ENCODE measurements at regions not wholly inside any gene's neighbourhood (a gene's known extent, or its start where the extent isn't known, plus 50 kb on each side); places are given as distances from the start of the nearest gene placed in this dataset.

GRCh38 chr2:204251158-204251997 lies 293.9 kb upstream of the PARD3B start:
- H3K27me3 ChIP-seq (ENCODE audit: control insufficient read depth in 2 of 2, insufficient read depth in 1 of 2, low read length in 1 of 2), result no peaks in the 10 kb centered on the region
- peak in 8 of 9 donors; percentile 24 to 82 (median 52) for DNase-seq (ENCODE audit: low read depth in 6 of 9, low spot score in 9 of 9)
- H3K9me3 ChIP-seq (ENCODE audit: control insufficient read depth in 2 of 2, insufficient read depth in 1 of 2, low read length in 1 of 2), result peaks cover 0 to 6% of the 10 kb centered on the region in 2 donors
- no peak overlapping the region for H3K4me3 ChIP-seq (ENCODE audit: low read length in 2 of 2)
- 77% methylated on average over 11 of the region's 11 CpGs for WGBS
- H3K36me3 ChIP-seq (ENCODE audit: control insufficient read depth in 2 of 2, insufficient read depth in 2 of 2, low read length in 1 of 2), result no peaks in the 10 kb centered on the region
- H3K4me1 ChIP-seq (ENCODE audit: control insufficient read depth in 2 of 2, insufficient read depth in 2 of 2, low read length in 2 of 2), result peaks cover 23 to 54% of the 10 kb centered on the region in 2 donors
- peak overlapping the region; percentile 9 to 82 for H3K27ac ChIP-seq (ENCODE audit: low read depth in 1 of 2, low read length in 1 of 2)

GRCh38 chr2:204251998-204252376 lies 293.3 kb upstream of the PARD3B start:
- 83% methylated on average over 11 of the region's 11 CpGs for WGBS
- no peak for DNase-seq (ENCODE audit: low read depth in 6 of 9, low spot score in 9 of 9)
- H3K9me3 ChIP-seq (ENCODE audit: control insufficient read depth in 2 of 2, insufficient read depth in 1 of 2, low read length in 1 of 2), result peaks cover 0 to 6% of the 10 kb centered on the region in 2 donors

GRCh38 chr2:204255071-204255470 lies 290.2 kb upstream of the PARD3B start:
- H3K27me3 ChIP-seq (ENCODE audit: control insufficient read depth in 2 of 2, insufficient read depth in 1 of 2, low read length in 1 of 2), result no peaks in the 10 kb centered on the region
- DNase-seq (ENCODE audit: low read depth in 6 of 9, low spot score in 9 of 9), result no peak
- H3K36me3 ChIP-seq (ENCODE audit: control insufficient read depth in 2 of 2, insufficient read depth in 2 of 2, low read length in 1 of 2), result no peaks in the 10 kb centered on the region
- H3K4me3 ChIP-seq (ENCODE audit: low read length in 2 of 2), result no peak overlapping the region
- peaks cover 0 to 6% of the 10 kb centered on the region in 2 donors for H3K9me3 ChIP-seq (ENCODE audit: control insufficient read depth in 2 of 2, insufficient read depth in 1 of 2, low read length in 1 of 2)
- no peak overlapping the region for H3K27ac ChIP-seq (ENCODE audit: low read depth in 1 of 2, low read length in 1 of 2)
- H3K4me1 ChIP-seq (ENCODE audit: control insufficient read depth in 2 of 2, insufficient read depth in 2 of 2, low read length in 2 of 2), result peaks cover 27 to 56% of the 10 kb centered on the region in 2 donors
- 94% methylated on average over 5 of the region's 5 CpGs for WGBS

More at GRCh38 chr2:204251998-204252376, 293.3 kb upstream of the PARD3B start:
- Histone ChIP-seq H3K4me3 (ENCODE audit: low read length in 2 of 2) (no peak overlapping the region), H3K27me3 (ENCODE audit: control insufficient read depth in 2 of 2, insufficient read depth in 1 of 2, low read length in 1 of 2) (no peaks in the 10 kb centered on the region), H3K36me3 (ENCODE audit: control insufficient read depth in 2 of 2, insufficient read depth in 2 of 2, low read length in 1 of 2) (no peaks in the 10 kb centered on the region), H3K27ac (ENCODE audit: low read depth in 1 of 2, low read length in 1 of 2) (peak overlapping the region in 1 of 2 donors; percentile 82), H3K4me1 (ENCODE audit: control insufficient read depth in 2 of 2, insufficient read depth in 2 of 2, low read length in 2 of 2) (peaks cover 27 to 56% of the 10 kb centered on the region in 2 donors)

GRCh38 chr2:204255526-204255925 lies 289.7 kb upstream of the PARD3B start:
- no peaks in the 10 kb centered on the region for H3K27me3 ChIP-seq (ENCODE audit: control insufficient read depth in 2 of 2, insufficient read depth in 1 of 2, low read length in 1 of 2)
- H3K4me1 ChIP-seq (ENCODE audit: control insufficient read depth in 2 of 2, insufficient read depth in 2 of 2, low read length in 2 of 2), result peaks cover 23 to 52% of the 10 kb centered on the region in 2 donors
- DNase-seq (ENCODE audit: low read depth in 6 of 9, low spot score in 9 of 9), result no peak
- H3K36me3 ChIP-seq (ENCODE audit: control insufficient read depth in 2 of 2, insufficient read depth in 2 of 2, low read length in 1 of 2), result no peaks in the 10 kb centered on the region
- H3K27ac ChIP-seq (ENCODE audit: low read depth in 1 of 2, low read length in 1 of 2), result no peak overlapping the region
- H3K4me3 ChIP-seq (ENCODE audit: low read length in 2 of 2), result no peak overlapping the region
- 93% methylated on average over 2 of the region's 2 CpGs for WGBS
- H3K9me3 ChIP-seq (ENCODE audit: control insufficient read depth in 2 of 2, insufficient read depth in 1 of 2, low read length in 1 of 2), result peaks cover 0 to 6% of the 10 kb centered on the region in 2 donors

- Histone ChIP-seq H3K4me3 (ENCODE audit: low read length in 2 of 2) (no peak overlapping the region), H3K9me3 (ENCODE audit: control insufficient read depth in 2 of 2, insufficient read depth in 1 of 2, low read length in 1 of 2) (no peaks in the 10 kb centered on the region), H3K4me1 (ENCODE audit: control insufficient read depth in 2 of 2, insufficient read depth in 2 of 2, low read length in 2 of 2) (peaks cover 10 to 29% of the 10 kb centered on the region in 2 donors), H3K27ac (ENCODE audit: low read depth in 1 of 2, low read length in 1 of 2) (no peak overlapping the region), H3K27me3 (ENCODE audit: control insufficient read depth in 2 of 2, insufficient read depth in 1 of 2, low read length in 1 of 2) (no peaks in the 10 kb centered on the region), H3K36me3 (ENCODE audit: control insufficient read depth in 2 of 2, insufficient read depth in 2 of 2, low read length in 1 of 2) (no peaks in the 10 kb centered on the region)
- 98% methylated on average over 5 of the region's 5 CpGs for WGBS
- no peak for DNase-seq (ENCODE audit: low read depth in 6 of 9, low spot score in 9 of 9)
These were observed 287.5 kb upstream of the PARD3B start for GRCh38 chr2:204257781-204258180.

- H3K4me1 ChIP-seq (ENCODE audit: control insufficient read depth in 2 of 2, insufficient read depth in 2 of 2, low read length in 2 of 2), result peaks cover 10 to 22% of the 10 kb centered on the region in 2 donors
- no peak overlapping the region for H3K4me3 ChIP-seq (ENCODE audit: low read length in 2 of 2)
- H3K9me3 ChIP-seq (ENCODE audit: control insufficient read depth in 2 of 2, insufficient read depth in 1 of 2, low read length in 1 of 2), result no peaks in the 10 kb centered on the region
- DNase-seq (ENCODE audit: low read depth in 6 of 9, low spot score in 9 of 9), result no peak
- no peak overlapping the region for H3K27ac ChIP-seq (ENCODE audit: low read depth in 1 of 2, low read length in 1 of 2)
- H3K27me3 ChIP-seq (ENCODE audit: control insufficient read depth in 2 of 2, insufficient read depth in 1 of 2, low read length in 1 of 2), result peaks cover 0 to 2% of the 10 kb centered on the region in 2 donors
- H3K36me3 ChIP-seq (ENCODE audit: control insufficient read depth in 2 of 2, insufficient read depth in 2 of 2, low read length in 1 of 2), result no peaks in the 10 kb centered on the region
These were observed 286.4 kb upstream of the PARD3B start for GRCh38 chr2:204258890-204259289.

GRCh38 chr2:204260162-204260877 lies 285.0 kb upstream of the PARD3B start:
- H3K9me3 ChIP-seq (ENCODE audit: control insufficient read depth in 2 of 2, insufficient read depth in 1 of 2, low read length in 1 of 2), result no peaks in the 10 kb centered on the region
- no peak overlapping the region for H3K4me3 ChIP-seq (ENCODE audit: low read length in 2 of 2)
- WGBS, result 54% methylated on average over 9 of the region's 9 CpGs
- H3K4me1 ChIP-seq (ENCODE audit: control insufficient read depth in 2 of 2, insufficient read depth in 2 of 2, low read length in 2 of 2), result peaks cover 4 to 20% of the 10 kb centered on the region in 2 donors
- peaks cover 0 to 7% of the 10 kb centered on the region in 2 donors for H3K27me3 ChIP-seq (ENCODE audit: control insufficient read depth in 2 of 2, insufficient read depth in 1 of 2, low read length in 1 of 2)
- peak in 7 of 9 donors; percentile 34 to 76 (median 54) for DNase-seq (ENCODE audit: low read depth in 6 of 9, low spot score in 9 of 9)
- no peak overlapping the region for H3K27ac ChIP-seq (ENCODE audit: low read depth in 1 of 2, low read length in 1 of 2)
- no peaks in the 10 kb centered on the region for H3K36me3 ChIP-seq (ENCODE audit: control insufficient read depth in 2 of 2, insufficient read depth in 2 of 2, low read length in 1 of 2)

GRCh38 chr2:204260901-204261300 lies 284.4 kb upstream of the PARD3B start:
- Histone ChIP-seq H3K27me3 (ENCODE audit: control insufficient read depth in 2 of 2, insufficient read depth in 1 of 2, low read length in 1 of 2) (peaks cover 0 to 7% of the 10 kb centered on the region in 2 donors), H3K9me3 (ENCODE audit: control insufficient read depth in 2 of 2, insufficient read depth in 1 of 2, low read length in 1 of 2) (no peaks in the 10 kb centered on the region), H3K4me3 (ENCODE audit: low read length in 2 of 2) (no peak overlapping the region), H3K4me1 (ENCODE audit: control insufficient read depth in 2 of 2, insufficient read depth in 2 of 2, low read length in 2 of 2) (peaks cover 4 to 14% of the 10 kb centered on the region in 2 donors), H3K36me3 (ENCODE audit: control insufficient read depth in 2 of 2, insufficient read depth in 2 of 2, low read length in 1 of 2) (no peaks in the 10 kb centered on the region), H3K27ac (ENCODE audit: low read depth in 1 of 2, low read length in 1 of 2) (no peak overlapping the region)
- no peak for DNase-seq (ENCODE audit: low read depth in 6 of 9, low spot score in 9 of 9)
- 88% methylated on average over 2 of the region's 2 CpGs for WGBS

GRCh38 chr2:204261846-204262245 lies 283.4 kb upstream of the PARD3B start:
- Histone ChIP-seq H3K4me3 (ENCODE audit: low read length in 2 of 2) (no peak overlapping the region), H3K36me3 (ENCODE audit: control insufficient read depth in 2 of 2, insufficient read depth in 2 of 2, low read length in 1 of 2) (no peaks in the 10 kb centered on the region), H3K9me3 (ENCODE audit: control insufficient read depth in 2 of 2, insufficient read depth in 1 of 2, low read length in 1 of 2) (no peaks in the 10 kb centered on the region), H3K4me1 (ENCODE audit: control insufficient read depth in 2 of 2, insufficient read depth in 2 of 2, low read length in 2 of 2) (peaks cover 2 to 12% of the 10 kb centered on the region in 2 donors), H3K27ac (ENCODE audit: low read depth in 1 of 2, low read length in 1 of 2) (no peak overlapping the region), H3K27me3 (ENCODE audit: control insufficient read depth in 2 of 2, insufficient read depth in 1 of 2, low read length in 1 of 2) (peaks cover 0 to 7% of the 10 kb centered on the region in 2 donors)
- WGBS, result 93% methylated on average over 4 of the region's 4 CpGs
- no peak for DNase-seq (ENCODE audit: low read depth in 6 of 9, low spot score in 9 of 9)

All from thymus (tissue), 11 donors.